ENCODE measurements at regions not wholly inside any gene's neighbourhood (a gene's known extent, or its start where the extent isn't known, plus 50 kb on each side); places are given as distances from the start of the nearest gene placed in this dataset.

DNA sequence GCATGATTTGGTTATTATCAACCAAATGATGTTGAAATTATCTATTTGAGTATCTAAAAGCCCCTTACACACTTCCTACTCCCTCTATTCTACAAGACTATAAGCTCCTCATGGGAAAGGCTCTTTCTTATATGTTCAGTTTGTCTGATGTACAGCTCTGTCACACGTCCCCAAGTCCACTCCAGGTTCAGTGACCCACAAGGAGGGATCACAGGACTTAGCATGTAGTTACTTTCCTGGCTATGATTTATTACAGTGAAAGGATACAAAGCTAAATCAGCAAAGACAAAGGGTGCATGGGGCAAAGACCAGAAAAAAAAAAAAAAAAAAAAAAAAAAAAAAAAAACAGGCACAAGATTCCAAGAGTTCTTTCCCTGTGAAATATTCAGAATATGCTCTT lies 125.6 kb upstream of the TMEM106B start:
- no peak overlapping the region for H2AK5ac ChIP-seq (ENCODE audit: low read depth, low read length)
- in situ Hi-C loops (cut with MboI; ENCODE audit: low sequenced_read_pairs) (no loop called here), intact Hi-C loops (cut with micrococcal nuclease) (no loop called here), dilution Hi-C loops (cut with HindIII; ENCODE audit: low sequenced_read_pairs, unreplicated experiment) (no loop called here)
- H3K4me2 ChIP-seq (ENCODE audit: low read depth, low read length): no peak overlapping the region
- no peak overlapping the region for H3K9ac ChIP-seq (ENCODE audit: low read depth, low read length)
- H4K8ac ChIP-seq (ENCODE audit: low read depth in 2 of 2, low read length in 2 of 2): no peak overlapping the region
- no peak overlapping the region for H3K27ac ChIP-seq (ENCODE audit: insufficient read depth, low read length)
- H2AFZ ChIP-seq (replicated peaks; ENCODE audit: low read length, poor library complexity): no peak overlapping the region
- no TSS peak for BruUV-seq (replicated peaks)
- no peaks in the 10 kb centered on the region for H3K9me1 ChIP-seq (ENCODE audit: insufficient read depth, low read length)
- ATAC-seq (ENCODE audit: low read depth): no peak
- DNase-seq: no peak
- POLR2A ChIA-PET (ENCODE audit: unreplicated experiment): no interaction called here
- no peak overlapping the region for H2BK15ac ChIP-seq (ENCODE audit: low read depth, low read length)
- no peak overlapping the region for H3K4me3 ChIP-seq (ENCODE audit: insufficient read depth, low read depth, low read length)
- H4K5ac ChIP-seq (ENCODE audit: low read depth, low read length): no peak overlapping the region
- no peak overlapping the region for H3K4ac ChIP-seq (ENCODE audit: low read depth, low read length)
- no peaks in the 10 kb centered on the region for H3K79me1 ChIP-seq (ENCODE audit: low read depth in 1 of 2, low read length in 2 of 2)
- H3K4me1 ChIP-seq (ENCODE audit: control insufficient read depth, insufficient read depth, low read length): no peaks in the 10 kb centered on the region
- H3K27me3 ChIP-seq (ENCODE audit: control insufficient read depth, insufficient read depth, low read length): no peaks in the 10 kb centered on the region
- H3K56ac ChIP-seq (ENCODE audit: extremely low read depth, insufficient read depth, low read length): no peak overlapping the region
- TF ChIP-seq, protein P1, sequence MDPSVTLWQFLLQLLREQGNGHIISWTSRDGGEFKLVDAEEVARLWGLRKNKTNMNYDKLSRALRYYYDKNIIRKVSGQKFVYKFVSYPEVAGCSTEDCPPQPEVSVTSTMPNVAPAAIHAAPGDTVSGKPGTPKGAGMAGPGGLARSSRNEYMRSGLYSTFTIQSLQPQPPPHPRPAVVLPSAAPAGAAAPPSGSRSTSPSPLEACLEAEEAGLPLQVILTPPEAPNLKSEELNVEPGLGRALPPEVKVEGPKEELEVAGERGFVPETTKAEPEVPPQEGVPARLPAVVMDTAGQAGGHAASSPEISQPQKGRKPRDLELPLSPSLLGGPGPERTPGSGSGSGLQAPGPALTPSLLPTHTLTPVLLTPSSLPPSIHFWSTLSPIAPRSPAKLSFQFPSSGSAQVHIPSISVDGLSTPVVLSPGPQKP (IDR thresholded peaks at IDR 0.05; ENCODE audit: borderline replicate concordance, low read depth, low read length): no peak
- TF ChIP-seq, protein P2, sequence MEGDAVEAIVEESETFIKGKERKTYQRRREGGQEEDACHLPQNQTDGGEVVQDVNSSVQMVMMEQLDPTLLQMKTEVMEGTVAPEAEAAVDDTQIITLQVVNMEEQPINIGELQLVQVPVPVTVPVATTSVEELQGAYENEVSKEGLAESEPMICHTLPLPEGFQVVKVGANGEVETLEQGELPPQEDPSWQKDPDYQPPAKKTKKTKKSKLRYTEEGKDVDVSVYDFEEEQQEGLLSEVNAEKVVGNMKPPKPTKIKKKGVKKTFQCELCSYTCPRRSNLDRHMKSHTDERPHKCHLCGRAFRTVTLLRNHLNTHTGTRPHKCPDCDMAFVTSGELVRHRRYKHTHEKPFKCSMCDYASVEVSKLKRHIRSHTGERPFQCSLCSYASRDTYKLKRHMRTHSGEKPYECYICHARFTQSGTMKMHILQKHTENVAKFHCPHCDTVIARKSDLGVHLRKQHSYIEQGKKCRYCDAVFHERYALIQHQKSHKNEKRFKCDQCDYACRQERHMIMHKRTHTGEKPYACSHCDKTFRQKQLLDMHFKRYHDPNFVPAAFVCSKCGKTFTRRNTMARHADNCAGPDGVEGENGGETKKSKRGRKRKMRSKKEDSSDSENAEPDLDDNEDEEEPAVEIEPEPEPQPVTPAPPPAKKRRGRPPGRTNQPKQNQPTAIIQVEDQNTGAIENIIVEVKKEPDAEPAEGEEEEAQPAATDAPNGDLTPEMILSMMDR (conservative IDR thresholded peaks at IDR 0.05; ENCODE audit: low read depth, low read length): no peak
- no peak for TF ChIP-seq CEBPB (IDR thresholded peaks at IDR 0.05; ENCODE audit: low read depth, low read length)
- TF ChIP-seq RAD21 (IDR thresholded peaks at IDR 0.05; ENCODE audit: low read length): no peak
- TF ChIP-seq, protein P3, sequence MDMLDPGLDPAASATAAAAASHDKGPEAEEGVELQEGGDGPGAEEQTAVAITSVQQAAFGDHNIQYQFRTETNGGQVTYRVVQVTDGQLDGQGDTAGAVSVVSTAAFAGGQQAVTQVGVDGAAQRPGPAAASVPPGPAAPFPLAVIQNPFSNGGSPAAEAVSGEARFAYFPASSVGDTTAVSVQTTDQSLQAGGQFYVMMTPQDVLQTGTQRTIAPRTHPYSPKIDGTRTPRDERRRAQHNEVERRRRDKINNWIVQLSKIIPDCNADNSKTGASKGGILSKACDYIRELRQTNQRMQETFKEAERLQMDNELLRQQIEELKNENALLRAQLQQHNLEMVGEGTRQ (IDR thresholded peaks at IDR 0.05; ENCODE audit: low read depth, low read length): no peak
- H4K20me1 ChIP-seq (ENCODE audit: insufficient read depth, low read length): no peaks in the 10 kb centered on the region
- CTCF ChIA-PET: interaction anchor here (1.5 kb wide), 1 partner anchor 20 kb away, joined by 3 read pairs; no protein-coding TSS in a partner anchor
- H2AK9ac ChIP-seq (replicated peaks; ENCODE audit: low read depth, low read length, poor library complexity): no peak overlapping the region
- H3K18ac ChIP-seq (ENCODE audit: low read depth, low read length): no peak overlapping the region
- no peak overlapping the region for H2BK5ac ChIP-seq (ENCODE audit: low read depth, low read length, poor library complexity, severe bottlenecking)
- no CpG with 5 or more reads among the region's 1 CpG for WGBS, 2 experiments (ENCODE audit: extremely low coverage in 2 of 2, insufficient read length in 1 of 2)
- no peak overlapping the region for H4K91ac ChIP-seq (ENCODE audit: insufficient read depth, low read depth, low read length)
- H3K9me3 ChIP-seq (ENCODE audit: control insufficient read depth, insufficient read depth, low read length): no peaks in the 10 kb centered on the region
- no peaks in the 10 kb centered on the region for H3K36me3 ChIP-seq (ENCODE audit: control insufficient read depth, insufficient read depth, low read length)
- no peak overlapping the region for H3K14ac ChIP-seq (replicated peaks; ENCODE audit: low read depth, low read length)
- H2BK20ac ChIP-seq (ENCODE audit: low read depth, low read length): no peak overlapping the region
- no peak overlapping the region for H3K23ac ChIP-seq (ENCODE audit: low read depth, low read length)
- H2BK120ac ChIP-seq (ENCODE audit: low read depth, low read length): no peak overlapping the region
